ENCODE measurements at regions not wholly inside any gene's neighbourhood (a gene's known extent, or its start where the extent isn't known, plus 50 kb on each side); places are given as distances from the start of the nearest gene placed in this dataset.
"Not testable (repeated sequence)": the region's sequence is repeated elsewhere in the genome, so short reads cannot be mapped to it uniquely, and the experiment has no call there.

DNA sequence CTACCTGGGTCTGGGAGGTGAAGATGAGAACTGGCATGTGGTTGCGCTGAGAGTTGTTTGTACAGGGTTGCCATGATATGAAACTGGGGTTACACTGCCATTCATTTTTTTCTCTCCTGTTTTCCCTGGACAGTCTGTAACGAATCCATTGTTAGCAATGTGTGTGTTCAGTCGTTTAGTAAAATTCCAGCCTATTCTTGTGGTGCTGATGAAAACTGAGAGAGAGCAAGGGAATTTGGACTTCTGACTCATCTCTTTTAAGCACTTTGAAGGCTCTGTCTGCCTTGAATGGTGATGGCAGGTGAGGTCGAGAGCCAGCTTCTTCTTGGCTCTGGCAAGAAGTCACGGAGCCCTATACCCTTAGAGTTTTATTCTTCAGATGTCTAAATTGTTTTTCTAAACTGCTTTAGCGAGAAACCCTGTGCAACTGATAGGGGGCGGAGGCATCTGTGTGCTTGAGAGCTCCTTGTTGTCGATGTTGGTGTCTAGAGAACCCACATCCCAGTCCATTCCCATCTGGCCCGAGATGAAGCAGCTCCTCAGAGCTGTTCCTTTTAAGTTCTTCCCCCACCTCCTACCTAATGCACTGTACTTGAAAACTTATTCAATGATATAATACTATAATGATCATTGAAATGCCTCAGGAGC is 204.4 kb downstream of the TMX1 start:
- no peak for DNase-seq (ENCODE audit: low spot score)

DNA sequence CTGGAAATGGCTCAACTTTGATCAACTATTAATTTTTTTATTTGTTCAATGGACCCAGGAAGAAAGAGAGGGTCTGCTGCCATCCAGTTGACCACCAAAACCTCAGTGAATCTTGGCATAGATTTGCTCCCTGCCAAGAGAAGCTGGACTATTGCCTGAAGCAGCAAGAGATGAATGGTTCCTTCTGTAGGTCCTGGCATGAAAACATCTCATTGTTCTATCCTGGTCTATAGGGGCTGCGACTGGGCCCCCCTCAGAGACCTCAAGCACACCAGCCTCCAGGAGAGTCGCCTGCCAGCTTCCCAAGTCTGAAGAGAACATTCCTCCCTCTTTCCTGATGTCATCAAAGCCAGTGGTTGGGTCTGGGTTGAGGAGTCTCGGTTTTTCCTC is 204.9 kb downstream of the TMX1 start:
- DNase-seq (ENCODE audit: low spot score), result no peak

DNA sequence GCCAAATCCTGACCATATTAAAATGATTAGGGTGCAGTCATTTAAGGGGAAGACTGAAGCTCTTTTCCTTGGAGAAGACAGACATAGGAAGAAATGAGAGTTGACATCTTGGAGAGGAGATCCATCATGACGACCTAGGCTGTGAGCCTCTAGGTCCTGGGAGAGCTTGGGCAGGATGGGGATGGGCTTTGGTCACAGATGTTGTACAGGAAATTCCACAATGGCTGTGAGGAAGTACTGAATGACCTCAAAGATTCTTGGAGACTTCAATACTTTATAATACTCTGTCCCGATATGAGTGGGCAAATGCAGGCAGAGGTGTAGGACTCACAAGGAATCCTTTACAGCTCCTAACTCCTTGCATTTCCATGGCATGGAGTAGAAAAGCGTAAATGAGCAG is 204.9 kb upstream of the FRMD6 start:
- DNase-seq (ENCODE audit: low spot score), result no peak

DNA sequence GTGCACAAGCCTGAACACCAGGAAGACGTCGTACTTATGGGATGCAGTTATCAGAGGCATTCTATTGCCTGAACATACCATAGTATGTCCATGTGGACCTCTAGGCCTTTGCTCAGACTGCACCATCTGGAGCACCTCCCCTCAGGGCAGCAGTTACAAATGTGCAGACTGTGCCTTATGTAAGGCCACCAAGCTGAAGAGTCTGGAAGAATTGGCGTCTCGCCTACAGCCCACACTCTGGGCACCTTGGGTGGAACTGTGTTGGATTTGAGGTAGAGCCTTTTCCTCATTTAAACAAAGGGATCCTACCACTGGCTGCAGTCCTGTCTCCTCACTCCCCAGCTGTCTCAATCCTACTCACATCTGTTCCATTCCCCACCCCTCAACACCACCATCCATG is 204.3 kb upstream of the FRMD6 start:
- DNase-seq (ENCODE audit: low spot score), result no peak

DNA sequence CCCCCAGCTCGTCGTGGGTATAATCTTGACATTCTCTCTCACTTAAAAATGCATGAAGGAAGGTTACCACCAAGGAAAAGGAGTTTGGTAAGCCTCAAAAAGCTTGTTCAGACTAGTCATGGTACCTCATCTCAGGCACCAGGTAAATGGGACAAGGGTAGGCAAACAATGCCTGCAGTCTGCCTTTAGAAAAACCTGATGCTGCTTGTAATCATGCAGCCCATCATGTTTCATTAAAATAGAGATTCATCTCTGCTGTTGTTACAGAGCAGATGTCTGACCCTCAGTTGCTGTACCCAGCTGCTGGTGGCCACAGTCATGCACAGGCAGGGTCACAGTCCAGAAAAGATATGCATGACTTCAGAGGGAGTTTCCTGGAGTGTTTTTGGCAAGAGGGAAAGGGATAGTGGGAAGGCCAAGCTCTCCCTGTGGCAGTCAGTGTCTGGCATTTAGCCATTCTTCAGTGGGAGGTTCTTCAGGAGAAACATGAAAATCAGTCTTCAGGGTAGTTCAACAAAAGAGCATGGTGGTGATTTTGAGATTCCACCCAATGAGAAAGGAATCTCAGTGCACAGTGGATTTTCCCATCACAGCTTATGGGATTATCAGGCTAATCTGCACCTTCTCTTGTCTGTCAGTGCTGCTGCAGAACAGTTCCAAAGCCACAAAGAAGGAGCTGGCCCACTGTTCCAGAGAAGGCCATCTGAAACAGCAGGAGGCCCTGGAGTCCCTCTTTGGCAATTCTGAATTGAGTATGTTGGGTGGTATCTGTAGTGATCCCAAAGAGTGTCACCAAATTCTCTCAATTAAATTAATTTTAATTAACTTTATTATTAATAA is 202.7 kb upstream of the FRMD6 start:
- no peak for DNase-seq (ENCODE audit: low spot score)

DNA sequence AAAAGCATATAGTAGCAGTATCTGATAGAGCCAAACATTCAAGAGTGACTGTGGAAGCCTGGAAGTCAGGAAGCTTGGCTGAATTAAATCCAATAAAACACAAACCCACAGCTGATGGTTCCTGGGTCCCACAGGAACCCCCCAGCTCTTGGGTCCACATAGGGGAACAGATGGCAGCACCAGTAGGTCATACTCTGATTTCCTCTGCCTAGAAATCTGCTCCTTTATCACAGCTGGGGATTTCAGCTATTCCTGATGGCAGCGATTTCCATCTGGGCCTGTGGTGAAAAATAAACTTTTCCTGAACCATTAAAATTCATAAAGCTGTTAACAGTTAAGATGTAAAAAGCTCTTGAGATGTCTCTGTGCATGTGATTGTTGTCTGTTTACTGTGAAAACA is 202.0 kb upstream of the FRMD6 start:
- DNase-seq (ENCODE audit: low spot score), result no peak

DNA sequence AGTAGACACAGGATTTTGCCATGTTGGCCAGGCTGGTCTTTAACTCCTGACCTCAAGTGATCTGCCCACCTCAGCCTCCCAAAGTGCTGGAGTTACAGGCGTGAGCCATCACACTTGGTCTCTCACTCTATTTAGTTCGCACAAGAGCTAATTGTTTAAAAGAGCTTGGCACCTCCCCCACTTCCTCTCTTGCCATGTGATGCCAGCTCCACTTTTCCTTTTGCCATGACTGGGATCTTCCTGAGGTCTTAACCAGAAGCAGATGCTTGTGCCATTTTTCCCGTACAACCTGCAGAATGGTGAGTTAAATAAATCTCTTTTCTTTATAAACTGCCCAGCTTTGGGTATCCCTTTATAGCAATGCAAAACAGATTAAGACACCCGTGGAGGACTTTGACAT is 200.1 kb upstream of the FRMD6 start:
- no peak for DNase-seq (ENCODE audit: low spot score)

DNA sequence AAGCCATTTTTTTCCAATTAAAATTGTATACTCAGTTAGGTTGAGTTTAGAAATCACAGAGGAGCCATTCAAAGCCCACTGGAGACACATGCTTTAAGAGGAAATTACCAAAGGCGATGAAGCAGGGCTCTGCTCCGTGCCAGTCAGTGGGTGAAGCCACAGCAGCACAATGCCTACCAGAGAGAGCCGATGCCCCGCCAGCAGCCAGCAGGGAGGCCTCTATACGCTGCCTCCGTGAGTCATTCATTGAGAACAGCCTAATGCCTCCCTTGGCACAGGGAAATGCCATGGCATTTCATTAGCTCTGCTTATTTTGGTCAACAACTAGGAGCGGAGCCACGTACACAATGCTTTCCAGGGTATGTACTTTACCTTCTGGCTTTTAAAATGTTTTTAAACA is 197.8 kb upstream of the FRMD6 start:
- no peak for DNase-seq (ENCODE audit: low spot score)

DNA sequence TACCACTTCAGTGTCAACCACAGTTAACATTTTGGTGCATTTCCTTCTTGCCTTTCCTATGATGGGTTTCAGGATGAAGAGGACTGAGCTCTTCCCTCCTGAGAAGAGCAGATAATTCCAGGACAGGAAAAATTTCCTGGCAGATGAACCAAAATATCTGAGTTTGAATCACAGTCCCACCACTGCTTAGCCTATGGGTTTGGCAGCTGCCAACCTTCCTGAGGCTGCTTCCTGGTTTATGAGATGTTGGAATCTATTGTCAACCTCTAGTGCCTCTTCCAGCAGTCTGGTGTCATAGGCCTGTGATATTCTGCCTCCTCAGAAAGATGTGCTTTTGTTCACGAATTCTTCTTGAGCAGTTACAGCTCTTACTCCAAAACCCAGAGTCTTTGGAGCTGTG is 197.4 kb upstream of the FRMD6 start:
- DNase-seq (ENCODE audit: low spot score), result no peak

DNA sequence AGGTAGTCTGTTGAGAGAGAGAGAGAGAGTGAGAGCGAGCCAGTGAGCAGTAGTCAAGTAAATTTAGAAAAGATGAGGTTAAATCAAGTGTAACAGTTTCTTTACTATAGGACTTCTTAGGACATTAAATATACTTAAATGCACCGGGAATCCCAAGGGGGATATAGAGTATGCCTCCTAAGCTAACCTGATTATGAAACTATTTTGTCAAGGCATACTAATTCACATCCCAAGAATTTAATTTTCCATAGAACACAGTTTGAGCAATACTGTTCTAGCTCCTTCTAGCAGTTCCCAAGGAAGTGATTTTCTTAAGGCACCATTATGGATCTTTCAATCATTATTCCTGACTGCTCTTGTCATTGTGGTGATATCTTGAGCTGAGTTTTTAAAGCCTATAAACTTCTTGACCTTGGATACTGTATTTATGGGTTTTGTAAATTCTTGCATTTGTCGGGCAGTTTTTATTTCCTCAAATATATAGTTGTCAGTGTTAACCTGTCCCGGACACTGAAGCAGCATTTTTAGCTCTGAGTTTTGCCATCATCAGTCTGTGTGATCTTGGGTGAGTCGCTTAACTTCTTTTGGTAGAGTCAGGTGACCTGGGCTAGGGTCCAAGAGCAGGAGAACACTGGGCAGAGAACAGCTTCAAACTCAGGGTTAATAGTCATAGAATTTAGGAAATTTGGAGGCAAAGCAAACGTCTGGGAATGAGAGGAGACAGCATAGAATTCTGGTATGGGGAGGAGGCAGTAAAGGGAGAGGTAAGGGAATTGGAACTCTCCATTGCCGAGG is 196.5 kb upstream of the FRMD6 start:
- DNase-seq (ENCODE audit: low spot score), result no peak

DNA sequence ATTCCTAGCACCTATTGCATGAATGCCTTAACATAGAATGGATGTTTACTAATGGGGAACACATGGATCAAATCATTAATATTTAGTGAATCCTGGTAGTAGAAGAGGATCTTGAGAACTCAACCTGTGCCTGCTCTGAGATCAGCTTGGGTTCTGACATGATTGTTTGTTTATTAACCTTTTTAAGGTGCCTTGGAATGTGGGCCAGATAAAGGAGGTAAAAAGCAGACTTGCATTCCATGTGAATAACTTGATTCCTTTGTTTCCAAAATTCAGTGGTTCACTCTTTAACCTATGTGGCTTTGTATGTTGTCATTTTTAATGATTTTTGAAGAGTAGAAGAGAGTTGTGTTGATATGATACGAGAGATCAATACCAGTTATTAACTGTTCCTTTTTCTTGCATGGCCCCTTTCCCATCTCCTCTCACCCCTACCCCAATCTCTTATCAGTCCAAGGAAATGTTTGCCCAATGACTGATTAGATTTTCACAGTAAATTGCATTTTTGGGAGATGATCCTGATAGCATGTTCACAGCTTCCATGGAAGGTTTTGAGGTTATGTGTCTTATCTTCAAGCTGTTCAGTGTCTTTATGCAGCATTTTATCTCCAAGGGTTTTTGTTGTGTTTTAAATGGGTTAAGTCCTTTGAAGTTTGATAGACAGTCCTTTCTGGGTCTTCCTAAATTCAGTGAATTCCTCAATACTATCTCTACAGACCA is 193.7 kb upstream of the FRMD6 start:
- DNase-seq (ENCODE audit: low spot score), result no peak

DNA sequence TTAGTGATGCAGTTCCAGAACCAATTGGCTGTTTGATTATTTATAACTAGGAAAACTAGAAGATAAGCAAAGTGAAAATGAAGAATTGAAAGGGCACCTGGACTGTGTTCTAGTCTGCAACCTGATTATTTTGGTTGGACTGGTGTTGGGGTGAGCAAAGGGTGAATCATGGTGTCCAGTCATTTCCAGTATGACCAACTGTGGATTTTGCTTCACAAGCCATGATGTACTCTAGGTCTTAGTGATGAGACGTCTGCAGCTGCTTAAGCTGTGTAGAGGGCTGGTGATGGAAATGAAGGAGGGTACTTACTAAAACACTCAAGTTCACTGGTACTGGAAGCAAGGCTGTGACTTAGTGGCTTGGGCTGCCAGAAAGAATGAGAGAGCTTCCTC is 193.2 kb upstream of the FRMD6 start:
- no peak for DNase-seq (ENCODE audit: low spot score)

DNA sequence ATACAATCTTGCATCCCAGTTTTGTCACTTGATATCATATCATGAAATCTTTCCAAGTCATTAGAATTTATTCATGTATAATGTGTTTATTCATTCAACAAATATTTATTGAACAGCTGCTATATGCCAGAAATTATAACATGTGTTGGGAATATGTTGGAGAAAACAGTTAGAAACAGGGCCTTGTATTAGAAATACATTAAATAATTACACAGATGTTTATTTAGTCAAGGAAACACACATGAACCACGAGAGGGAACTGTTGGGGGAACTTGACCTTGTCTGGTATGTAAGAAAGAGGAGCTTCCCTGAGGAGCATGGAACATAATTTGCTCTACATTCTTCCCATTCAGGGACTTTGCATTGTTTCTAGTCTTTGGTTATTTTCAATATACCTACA is 191.7 kb upstream of the FRMD6 start:
- DNase-seq (ENCODE audit: low spot score), result no peak

DNA sequence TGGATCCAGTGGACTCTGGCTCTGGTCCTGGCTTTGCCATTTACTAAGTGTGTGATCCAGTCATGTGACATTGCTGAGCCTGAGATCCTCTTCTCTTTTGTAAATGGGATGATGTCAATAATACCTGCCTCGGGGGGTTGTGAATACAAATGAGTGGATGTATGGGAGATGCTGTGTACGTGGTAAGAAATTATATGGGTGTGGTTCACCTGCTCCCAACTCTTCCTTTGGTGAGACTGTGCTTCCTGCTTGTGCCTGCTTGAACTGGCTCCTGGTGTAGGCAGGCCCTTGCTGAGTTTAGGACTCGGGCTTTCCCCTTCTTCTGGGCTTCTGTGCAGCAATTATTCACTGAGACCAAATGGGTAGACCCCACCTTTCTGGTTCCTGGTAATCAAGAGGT is 189.5 kb upstream of the FRMD6 start:
- DNase-seq (ENCODE audit: low spot score), result no peak

DNA sequence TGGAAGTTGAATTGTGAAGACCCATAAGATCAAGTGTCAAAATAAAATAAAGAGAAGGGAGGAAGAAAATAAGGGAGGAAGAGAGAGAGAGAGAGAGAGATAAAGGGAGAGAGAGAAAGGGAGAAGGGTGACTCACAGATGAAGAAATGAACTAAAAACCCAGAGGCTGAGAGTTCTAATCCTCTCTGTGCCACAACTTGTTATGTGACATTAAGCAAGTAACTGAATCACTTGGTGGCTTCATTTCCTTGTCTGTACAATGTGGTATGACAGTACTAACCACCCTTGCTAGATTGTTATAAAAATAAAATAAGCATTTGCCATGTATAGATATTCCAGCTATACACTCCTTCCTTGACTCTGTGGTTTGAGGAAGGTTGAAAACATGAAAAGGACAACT is 189.0 kb upstream of the FRMD6 start:
- DNase-seq (ENCODE audit: low spot score), result no peak

DNA sequence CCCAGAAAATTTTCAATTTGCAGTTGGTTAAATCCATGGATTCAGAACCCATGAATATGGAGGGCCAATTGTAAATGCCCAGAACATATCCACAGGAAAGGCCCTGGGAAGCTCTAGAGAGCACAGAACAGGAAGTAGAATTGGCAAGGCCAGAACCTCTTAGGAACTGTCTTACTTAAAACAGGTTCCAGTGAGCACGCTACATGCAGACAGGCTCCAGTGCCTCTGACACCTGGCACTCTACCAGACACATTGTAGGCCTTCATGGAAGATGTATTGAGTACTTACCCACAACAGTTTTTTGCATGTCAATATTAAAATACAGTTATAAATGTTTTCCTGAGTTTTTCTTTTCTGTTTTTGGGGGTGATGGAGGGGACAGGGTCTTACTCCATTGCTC is 188.2 kb upstream of the FRMD6 start:
- no peak for DNase-seq (ENCODE audit: low spot score)

DNA sequence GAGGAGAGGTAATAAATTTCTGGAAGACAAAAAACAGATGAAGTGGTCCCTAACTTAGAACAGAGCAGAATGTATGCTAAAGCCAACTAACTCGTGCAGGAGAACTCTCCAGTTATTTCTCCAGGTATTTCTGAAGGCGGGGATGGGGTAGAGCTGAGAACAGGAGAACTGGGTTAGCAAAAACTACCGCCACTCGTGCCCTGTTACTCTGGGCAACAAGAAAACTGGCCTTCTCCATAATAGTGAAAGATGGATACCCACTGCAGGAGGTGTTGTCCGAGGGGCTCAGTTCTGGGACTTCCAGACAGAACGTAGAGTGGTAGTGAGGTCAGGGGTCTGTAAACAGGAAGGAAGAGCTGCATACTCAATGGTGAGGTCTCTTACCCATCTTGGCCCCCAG is 187.3 kb upstream of the FRMD6 start:
- no peak for DNase-seq (ENCODE audit: low spot score)

DNA sequence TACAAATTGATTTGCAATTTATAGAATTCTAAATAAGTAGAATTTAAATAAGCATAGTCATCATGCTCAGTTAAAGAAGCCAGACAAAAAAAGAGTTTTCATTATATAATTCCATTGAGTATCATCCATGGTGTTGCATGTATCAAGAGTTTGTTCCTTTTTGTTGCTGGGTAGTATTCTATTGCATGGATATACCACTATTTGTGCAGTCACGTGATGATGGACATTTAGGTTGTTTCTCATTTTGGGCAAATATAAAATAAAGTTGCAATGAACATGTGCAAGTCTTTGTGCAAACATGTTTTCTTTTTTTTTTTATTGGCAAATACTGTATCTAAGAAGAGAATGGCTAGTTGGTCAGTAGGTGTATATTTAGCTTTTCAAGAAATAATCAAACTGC is 186.2 kb upstream of the FRMD6 start:
- no peak for DNase-seq (ENCODE audit: low spot score)

DNA sequence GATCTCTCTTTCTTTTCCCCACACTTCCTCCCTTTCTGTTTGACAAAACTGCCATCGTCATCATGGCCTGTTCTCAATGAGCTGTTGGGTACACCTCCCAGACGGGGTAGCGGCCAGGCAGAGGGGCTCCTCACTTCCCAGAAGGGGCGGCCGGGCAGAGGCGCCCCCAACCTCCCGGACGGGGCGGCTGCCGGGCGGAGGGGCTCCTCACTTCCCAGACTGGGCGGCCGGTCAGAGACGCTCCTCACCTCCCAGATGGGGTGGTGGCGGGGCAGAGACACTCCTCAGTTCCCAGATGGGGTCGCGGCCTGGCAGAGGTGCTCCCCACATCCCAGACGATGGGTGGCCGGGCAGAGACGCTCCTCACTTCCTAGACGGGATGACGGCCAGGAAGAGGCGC is 184.3 kb upstream of the FRMD6 start:
- DNase-seq (ENCODE audit: low spot score), result not testable (repeated sequence)

DNA sequence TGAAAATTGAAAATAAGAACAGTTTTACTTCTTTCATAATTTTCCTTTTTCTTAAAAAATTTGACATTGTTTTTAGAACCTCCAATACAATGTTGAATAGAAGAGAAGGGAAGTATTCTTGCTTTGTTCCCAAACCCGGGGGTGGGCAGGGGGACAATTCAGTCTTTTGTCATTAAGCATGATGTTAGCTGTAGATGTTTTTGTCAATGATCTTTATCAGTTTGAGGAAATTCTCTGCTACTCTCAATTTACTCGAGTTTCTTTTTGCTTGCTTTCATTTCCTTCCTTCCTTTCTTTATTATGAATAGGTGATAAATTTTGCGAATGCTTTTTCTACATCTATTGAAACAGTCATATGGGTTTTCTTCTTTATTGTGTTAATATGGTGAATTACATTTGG is 183.2 kb upstream of the FRMD6 start:
- DNase-seq (ENCODE audit: low spot score), result no peak

DNA sequence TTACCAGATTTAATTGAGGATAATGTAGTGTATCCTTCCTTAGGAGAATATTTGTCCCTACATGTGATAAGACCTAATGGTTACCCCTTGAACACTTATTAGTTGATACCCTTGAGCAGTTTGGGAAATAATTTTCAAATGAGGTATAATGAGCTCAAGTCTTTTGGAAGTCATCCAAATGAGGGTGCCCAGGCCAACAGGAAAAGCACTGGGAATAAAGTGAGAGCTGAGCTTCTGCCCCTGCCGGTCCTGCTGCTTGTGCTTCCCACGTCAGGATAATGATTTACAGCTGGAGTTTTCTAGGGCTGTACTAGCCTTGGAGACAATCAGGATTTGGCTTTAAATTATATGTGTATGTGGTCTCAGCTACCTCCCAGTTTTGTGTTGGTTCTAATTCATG is 178.8 kb upstream of the FRMD6 start:
- peak; percentile 2 for DNase-seq (ENCODE audit: low spot score)

DNA sequence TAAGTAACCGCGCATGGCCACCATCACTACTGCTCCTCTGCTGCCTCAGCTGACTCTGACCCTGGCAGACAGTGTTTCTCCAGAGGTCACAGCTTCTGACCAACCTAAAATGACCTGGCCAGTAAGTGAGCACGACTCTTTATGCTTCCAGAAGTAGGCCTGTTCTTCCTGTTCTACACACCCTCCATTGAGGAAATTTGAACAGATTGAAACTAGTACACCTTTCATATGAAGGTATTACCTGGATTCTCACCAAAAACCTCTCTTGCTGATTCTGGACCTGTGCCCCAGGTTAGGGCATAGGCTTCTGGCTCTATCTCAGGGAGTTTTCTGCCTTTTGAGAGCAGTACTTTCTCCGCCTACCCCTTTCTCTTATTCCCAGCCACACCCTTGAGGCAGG is 178.4 kb upstream of the FRMD6 start:
- no peak for DNase-seq (ENCODE audit: low spot score)

Data from HT-29 (cell line).